OCI-LY7 (cell line): ENCODE measurements at regions not wholly inside any gene's neighbourhood (a gene's known extent, or its start where the extent isn't known, plus 50 kb on each side); places are given as distances from the start of the nearest gene placed in this dataset.

Experiments
- BruUV-seq: library from RNA; stranded (reverse); fragments of 400-500 nt; replicated peaks from 2 replicates; lab custom pipeline; 2021; lab: Mats Ljungman, UMichigan
- CTCF ChIA-PET: fragments of 300-600 bp; sonication (Branson Sonifier 250); formaldehyde crosslinking; loops from one replicate; lab custom pipeline; 2022; ENCODE audit warnings: antibody characterized with exemption; ENCODE audit not compliant: unreplicated experiment; lab: Charles Lee
- POLR2A ChIA-PET: fragments of 300-600 bp; sonication (Branson Sonifier 250); formaldehyde crosslinking; loops from one replicate; lab custom pipeline; 2022; ENCODE audit warnings: antibody characterized with exemption; lab: Charles Lee
- DNase-seq: peaks from one replicate; pipeline ENCODE4 v3.0.0-alpha.2; 2015; ENCODE audit warnings: low spot score
- H2AFZ ChIP-seq: fragments of 200-600 bp; sonication (generic), shearing (Covaris generic); 2 replicates; pipeline ENCODE4 v1.6.1; 2014; ENCODE audit warnings: mild to moderate bottlenecking, antibody characterized with exemption, low read length, moderate library complexity
- H3K27ac ChIP-seq: fragments of 200-600 bp; sonication (generic); 2 replicates; pipeline ENCODE4 v1.5.1; 2014; ENCODE audit warnings: mixed run types, low read depth, mild to moderate bottlenecking, moderate library complexity, low read length, inconsistent platforms; ENCODE audit not compliant: poor library complexity, severe bottlenecking
- H3K36me3 ChIP-seq: fragments of 200-600 bp; sonication (generic); 2 replicates; pipeline ENCODE4 v1.6.1; 2014; ENCODE audit warnings: mild to moderate bottlenecking, antibody characterized with exemption, low read length, moderate library complexity, mixed read lengths; ENCODE audit not compliant: insufficient read depth
- H3K4me1 ChIP-seq: fragments of 200-600 bp; sonication (generic); 2 replicates; pipeline ENCODE4 v1.5.1; 2014; ENCODE audit warnings: mild to moderate bottlenecking, low read length; ENCODE audit not compliant: insufficient read depth, poor library complexity, severe bottlenecking
- H3K4me2 ChIP-seq: fragments of 200-600 bp; sonication (generic); 2 replicates; pipeline ENCODE4 v1.6.1; 2014; ENCODE audit warnings: mild to moderate bottlenecking, low read length
- H3K4me3 ChIP-seq: fragments of 200-600 bp; sonication (generic); 2 replicates; pipeline ENCODE4 v1.5.1; 2014; ENCODE audit warnings: mild to moderate bottlenecking, low read depth, low read length; ENCODE audit not compliant: poor library complexity, severe bottlenecking
- H3K79me2 ChIP-seq: fragments of 200-600 bp; sonication (generic); 2 replicates; pipeline ENCODE4 v1.6.1; 2016; ENCODE audit warnings: low read depth, mild to moderate bottlenecking, low read length, moderate library complexity, mixed read lengths; ENCODE audit not compliant: insufficient read depth
- H3K9me2 ChIP-seq: fragments of 200-600 bp; sonication (generic); 2 replicates; pipeline ENCODE4 v1.6.1; 2016; ENCODE audit warnings: mild to moderate bottlenecking, low read length, mixed read lengths; ENCODE audit not compliant: insufficient read depth
- H3K9me3 ChIP-seq: fragments of 200-600 bp; sonication (generic); 2 replicates; pipeline ENCODE4 v1.6.1; 2014; ENCODE audit warnings: mild to moderate bottlenecking, mixed run types, low read length, mixed read lengths
- H4K20me1 ChIP-seq: fragments of 200-600 bp; sonication (generic); 2 replicates; pipeline ENCODE4 v1.6.1; 2014; ENCODE audit warnings: mild to moderate bottlenecking, antibody characterized with exemption, low read length, moderate library complexity, mixed read lengths; ENCODE audit not compliant: insufficient read depth
- CTCF ChIP-seq: fragments of 200-600 bp; sonication (generic); conservative IDR thresholded peaks from 2 replicates; pipeline ENCODE4 v1.5.1; 2014; ENCODE audit warnings: mild to moderate bottlenecking, antibody characterized with exemption, low read length, moderate library complexity, mixed read lengths
- EZH2phosphoT487 ChIP-seq: fragments of 200-600 bp; sonication (generic); IDR thresholded peaks from 2 replicates; pipeline ENCODE4 v1.6.1; 2018; ENCODE audit warnings: low read depth, borderline replicate concordance, mild to moderate bottlenecking, mixed run types, antibody characterized with exemption, low read length, moderate library complexity, mixed read lengths
- intact Hi-C: fragments of 100-400 bp; cut with micrococcal nuclease; formaldehyde crosslinking; loops from one replicate; pipeline ENCODE4 v1.10.0; 2022; ENCODE audit not compliant: unreplicated experiment

- Histone ChIP-seq H3K4me2 (no peak overlapping the region), H3K4me1 (no peaks in the 10 kb centered on the region), H3K9me3 (no peaks in the 10 kb centered on the region), H3K4me3 (no peak overlapping the region), H3K27ac (no peak overlapping the region), H3K79me2 (no peaks in the 10 kb centered on the region), H3K9me2 (no peaks in the 10 kb centered on the region), H2AFZ (no peak overlapping the region), H4K20me1 (no peaks in the 10 kb centered on the region), H3K36me3 (no peaks in the 10 kb centered on the region)
- DNase-seq: no peak
- CTCF ChIA-PET: no interaction called here
- TF ChIP-seq CTCF: no peak
- TF ChIP-seq EZH2phosphoT487: no peak
- intact Hi-C loops: no loop called here
- POLR2A ChIA-PET: interaction anchor here (0.6 to 0.7 kb wide), 2 partner anchors 20 to 1432 kb away, joined by 3 read pairs; no protein-coding TSS in a partner anchor
- BruUV-seq: no TSS peak
Measured at GRCh38 chr6:2502998-2503674, 247.6 kb downstream of the MYLK4 start.

GRCh38 chr6:2502096-2502997, 248.4 kb downstream of the MYLK4 start:
- POLR2A ChIA-PET: no interaction called here
- Histone ChIP-seq H3K36me3 (no peaks in the 10 kb centered on the region), H3K9me2 (no peaks in the 10 kb centered on the region), H3K4me3 (no peak overlapping the region), H3K4me2 (no peak overlapping the region), H4K20me1 (no peaks in the 10 kb centered on the region), H3K27ac (no peak overlapping the region), H3K9me3 (no peaks in the 10 kb centered on the region), H3K79me2 (no peaks in the 10 kb centered on the region), H3K4me1 (no peaks in the 10 kb centered on the region), H2AFZ (no peak overlapping the region)
- CTCF ChIA-PET: no interaction called here
- intact Hi-C loops: no loop called here
- BruUV-seq: no TSS peak
- no peak for TF ChIP-seq CTCF
- TF ChIP-seq EZH2phosphoT487: no peak
- no peak for DNase-seq
